ENCODE measurements at regions not wholly inside any gene's neighbourhood (a gene's known extent, or its start where the extent isn't known, plus 50 kb on each side); places are given as distances from the start of the nearest gene placed in this dataset.
"Not testable (repeated sequence)": the region's sequence is repeated elsewhere in the genome, so short reads cannot be mapped to it uniquely, and the experiment has no call there.

DNA sequence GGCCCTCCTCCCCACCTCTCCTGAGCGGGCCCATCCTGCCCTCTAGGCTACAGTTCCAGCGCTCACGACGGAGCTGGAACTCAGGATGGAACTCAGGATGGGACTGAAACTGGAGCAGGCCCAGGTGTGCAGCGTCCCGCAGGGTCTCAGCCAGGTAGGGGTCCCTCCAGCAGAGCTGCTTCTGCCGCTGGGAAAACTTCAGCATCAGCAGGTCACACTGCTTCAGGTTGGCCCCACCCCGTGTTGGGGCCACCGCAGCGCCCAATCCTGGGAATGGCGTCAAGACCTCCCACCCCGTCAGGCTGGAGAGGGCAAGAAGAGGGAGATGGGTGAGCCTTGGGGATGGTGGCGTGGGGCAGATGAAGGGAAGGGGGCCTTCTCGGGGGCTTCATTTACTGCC, 62.6 kb upstream of the TMEM97 start:
- ATAC-seq (no peak), DNase-seq (no peak)
- Histone ChIP-seq H3K27ac (no peak overlapping the region), H3K9me3 (no peaks in the 10 kb centered on the region), H3K4me1 (peaks cover 9% of the 10 kb centered on the region), H3K27me3 (ENCODE audit: low read depth) (peaks cover 23% of the 10 kb centered on the region), H3K36me3 (no peaks in the 10 kb centered on the region), H3K4me3 (no peak overlapping the region)
- intact Hi-C loops (cut with DNase I) = no loop called here
- TF ChIP-seq, protein P1, sequence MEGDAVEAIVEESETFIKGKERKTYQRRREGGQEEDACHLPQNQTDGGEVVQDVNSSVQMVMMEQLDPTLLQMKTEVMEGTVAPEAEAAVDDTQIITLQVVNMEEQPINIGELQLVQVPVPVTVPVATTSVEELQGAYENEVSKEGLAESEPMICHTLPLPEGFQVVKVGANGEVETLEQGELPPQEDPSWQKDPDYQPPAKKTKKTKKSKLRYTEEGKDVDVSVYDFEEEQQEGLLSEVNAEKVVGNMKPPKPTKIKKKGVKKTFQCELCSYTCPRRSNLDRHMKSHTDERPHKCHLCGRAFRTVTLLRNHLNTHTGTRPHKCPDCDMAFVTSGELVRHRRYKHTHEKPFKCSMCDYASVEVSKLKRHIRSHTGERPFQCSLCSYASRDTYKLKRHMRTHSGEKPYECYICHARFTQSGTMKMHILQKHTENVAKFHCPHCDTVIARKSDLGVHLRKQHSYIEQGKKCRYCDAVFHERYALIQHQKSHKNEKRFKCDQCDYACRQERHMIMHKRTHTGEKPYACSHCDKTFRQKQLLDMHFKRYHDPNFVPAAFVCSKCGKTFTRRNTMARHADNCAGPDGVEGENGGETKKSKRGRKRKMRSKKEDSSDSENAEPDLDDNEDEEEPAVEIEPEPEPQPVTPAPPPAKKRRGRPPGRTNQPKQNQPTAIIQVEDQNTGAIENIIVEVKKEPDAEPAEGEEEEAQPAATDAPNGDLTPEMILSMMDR (IDR thresholded peaks at IDR 0.05) = no peak

DNA sequence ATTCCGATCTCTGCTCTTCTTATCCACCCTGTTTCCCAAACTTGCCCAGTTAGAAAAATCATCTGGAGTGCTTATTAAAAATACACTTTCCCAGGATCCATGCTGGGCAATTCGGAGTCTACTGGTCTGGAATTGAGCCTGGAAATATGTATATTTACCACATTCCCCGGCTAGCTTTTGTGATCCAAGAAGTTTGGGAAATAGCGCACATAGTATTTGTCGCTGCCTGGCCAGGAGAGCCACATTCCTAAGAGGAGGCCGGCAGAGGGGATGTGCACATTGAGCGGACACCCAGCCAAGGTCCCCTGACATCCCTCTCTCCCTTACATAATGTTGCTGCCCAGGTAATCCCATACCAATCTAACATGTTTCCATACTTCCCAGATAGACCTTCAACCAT, 62.1 kb upstream of the TMEM97 start:
- H3K4me1 ChIP-seq = peaks cover 4% of the 10 kb centered on the region
- H3K36me3 ChIP-seq = no peaks in the 10 kb centered on the region
- no peak for DNase-seq
- H3K9me3 ChIP-seq = peaks cover 4% of the 10 kb centered on the region
- H3K4me3 ChIP-seq = no peak overlapping the region
- TF ChIP-seq, protein P1 (IDR thresholded peaks at IDR 0.05) = no peak
- ATAC-seq = no peak
- intact Hi-C loops (cut with DNase I) = no loop called here
- H3K27me3 ChIP-seq (ENCODE audit: low read depth) = peaks cover 22% of the 10 kb centered on the region
- no peak overlapping the region for H3K27ac ChIP-seq

DNA sequence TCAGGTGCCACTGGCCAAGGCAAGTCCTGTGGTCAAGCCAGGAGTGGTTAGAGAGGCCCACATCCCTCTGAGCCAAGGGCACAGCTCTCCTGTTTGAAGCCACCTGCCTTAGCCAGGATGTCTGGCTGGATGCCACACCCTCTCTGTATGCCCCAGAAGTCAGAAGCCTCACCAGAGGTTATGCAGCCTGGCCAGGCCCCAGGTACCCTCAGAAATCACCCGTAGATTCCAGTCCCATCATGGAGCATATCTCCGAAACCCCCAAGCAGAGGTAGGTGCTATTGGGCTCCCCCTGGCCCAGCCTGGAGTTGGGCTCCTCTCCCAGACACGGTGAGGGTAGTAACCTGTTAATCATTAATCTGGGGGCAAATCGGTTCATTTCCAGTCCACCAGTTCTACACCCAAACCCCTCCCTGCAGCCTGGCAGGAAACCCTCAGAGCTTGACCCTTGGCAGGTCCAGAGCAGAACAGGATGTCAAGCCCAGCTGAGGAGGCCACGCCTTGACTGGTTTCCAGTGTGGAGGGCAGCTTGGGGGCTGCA, 60.6 kb upstream of the TMEM97 start:
- TF ChIP-seq, protein P1 (IDR thresholded peaks at IDR 0.05) = no peak
- Histone ChIP-seq H3K27ac (no peak overlapping the region), H3K36me3 (no peaks in the 10 kb centered on the region), H3K9me3 (peaks cover 18% of the 10 kb centered on the region), H3K4me1 (no peaks in the 10 kb centered on the region), H3K27me3 (ENCODE audit: low read depth) (peaks cover 10% of the 10 kb centered on the region), H3K4me3 (no peak overlapping the region)
- ATAC-seq (peak in 1 of 2 donors; percentile 18), DNase-seq (no peak)
- intact Hi-C loops (cut with DNase I) = no loop called here

DNA sequence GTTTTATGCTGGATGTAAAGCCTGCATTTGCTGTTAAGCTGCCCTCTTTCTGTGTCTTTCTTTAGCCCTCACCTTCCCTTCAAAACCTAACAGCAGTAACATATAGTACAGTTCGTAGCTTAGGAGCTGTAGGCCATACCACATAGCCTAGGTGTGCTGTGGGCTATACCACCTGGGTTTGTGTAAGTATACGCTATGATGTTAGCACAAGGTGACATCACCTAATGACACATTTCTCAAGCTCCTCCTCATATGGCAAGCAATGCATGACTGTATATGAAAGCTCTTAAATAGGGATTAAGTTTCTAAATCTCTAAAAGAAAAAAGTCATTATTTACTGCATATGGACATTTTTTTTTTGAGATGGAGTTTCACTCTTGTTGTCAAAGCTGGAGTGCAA, 57.8 kb upstream of the TMEM97 start:
- Histone ChIP-seq H3K4me3 (no peak overlapping the region), H3K9me3 (peaks cover 18% of the 10 kb centered on the region), H3K4me1 (no peaks in the 10 kb centered on the region), H3K27me3 (ENCODE audit: low read depth) (no peaks in the 10 kb centered on the region), H3K27ac (no peak overlapping the region), H3K36me3 (no peaks in the 10 kb centered on the region)
- TF ChIP-seq, protein P1 (IDR thresholded peaks at IDR 0.05) = no peak
- intact Hi-C loops (cut with DNase I) = no loop called here
- no peak for DNase-seq
- no peak for ATAC-seq

DNA sequence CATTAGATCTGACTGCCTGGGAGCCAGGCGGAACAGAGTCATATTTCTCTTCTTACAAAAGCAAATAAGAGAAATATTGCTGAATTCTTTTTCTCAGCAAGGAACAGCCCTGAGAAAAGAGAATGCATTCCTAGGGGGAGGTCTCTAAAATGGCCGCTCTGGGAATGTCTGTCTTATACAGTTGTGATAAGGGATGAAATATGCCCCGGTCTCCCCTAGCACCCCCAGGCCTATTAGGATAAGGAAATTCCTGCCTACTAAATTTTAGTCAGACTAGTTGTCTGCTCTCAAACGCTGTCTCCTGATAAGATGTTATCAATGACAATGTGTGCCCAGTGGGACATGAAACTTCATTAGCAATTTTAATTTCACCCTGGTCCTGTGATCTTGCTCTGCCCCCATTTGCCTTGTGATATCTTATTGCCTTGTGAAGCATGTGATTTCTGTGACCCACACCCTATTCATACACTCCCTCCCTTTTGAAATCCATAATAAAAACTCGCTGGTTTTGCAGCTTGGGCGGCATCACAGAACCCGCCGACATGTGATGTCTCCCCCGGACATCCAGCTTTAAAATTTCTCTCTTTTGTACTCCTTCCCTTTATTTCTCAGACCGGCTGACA, 56.8 kb upstream of the TMEM97 start:
- DNase-seq; H3K27me3 ChIP-seq (ENCODE audit: low read depth); H3K27ac ChIP-seq; H3K4me1 ChIP-seq; intact Hi-C loops (cut with DNase I); H3K36me3 ChIP-seq; ATAC-seq; H3K4me3 ChIP-seq: not testable (repeated sequence)
- peaks cover 18% of the 10 kb centered on the region for H3K9me3 ChIP-seq

DNA sequence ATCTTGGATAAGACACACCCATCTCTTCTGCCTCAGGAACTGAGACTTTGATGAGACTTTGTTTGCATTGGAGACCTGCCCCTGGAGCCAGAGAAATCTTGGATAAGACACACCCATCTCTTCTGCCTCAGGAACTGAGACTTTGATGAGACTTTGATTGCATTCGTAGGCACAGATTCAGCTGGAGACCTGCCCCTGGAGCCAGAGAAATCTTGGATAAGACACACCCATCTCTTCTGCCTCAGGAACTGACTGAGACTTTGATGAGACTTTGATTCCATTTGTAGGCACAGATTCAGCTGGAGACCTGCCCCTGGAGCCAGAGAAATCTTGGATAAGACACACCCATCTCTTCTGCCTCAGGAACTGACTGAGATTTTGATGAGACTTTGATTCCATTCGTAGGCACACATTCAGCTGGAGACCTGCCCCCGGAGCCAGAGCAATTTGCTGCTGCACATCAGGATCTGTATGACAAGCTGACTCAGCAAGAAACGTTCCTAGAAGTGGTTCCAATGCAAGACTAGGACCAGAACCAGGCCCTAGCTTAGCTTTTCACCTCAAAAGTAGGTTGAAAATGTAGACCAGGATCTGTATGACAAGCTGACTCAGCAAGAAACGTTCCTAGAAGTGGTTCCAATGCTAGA, 54.0 kb upstream of the TMEM97 start:
- ATAC-seq; H3K27ac ChIP-seq; DNase-seq; H3K4me1 ChIP-seq; H3K27me3 ChIP-seq (ENCODE audit: low read depth); H3K36me3 ChIP-seq; H3K4me3 ChIP-seq; intact Hi-C loops (cut with DNase I): not testable (repeated sequence)
- H3K9me3 ChIP-seq = peaks cover 18% of the 10 kb centered on the region

DNA sequence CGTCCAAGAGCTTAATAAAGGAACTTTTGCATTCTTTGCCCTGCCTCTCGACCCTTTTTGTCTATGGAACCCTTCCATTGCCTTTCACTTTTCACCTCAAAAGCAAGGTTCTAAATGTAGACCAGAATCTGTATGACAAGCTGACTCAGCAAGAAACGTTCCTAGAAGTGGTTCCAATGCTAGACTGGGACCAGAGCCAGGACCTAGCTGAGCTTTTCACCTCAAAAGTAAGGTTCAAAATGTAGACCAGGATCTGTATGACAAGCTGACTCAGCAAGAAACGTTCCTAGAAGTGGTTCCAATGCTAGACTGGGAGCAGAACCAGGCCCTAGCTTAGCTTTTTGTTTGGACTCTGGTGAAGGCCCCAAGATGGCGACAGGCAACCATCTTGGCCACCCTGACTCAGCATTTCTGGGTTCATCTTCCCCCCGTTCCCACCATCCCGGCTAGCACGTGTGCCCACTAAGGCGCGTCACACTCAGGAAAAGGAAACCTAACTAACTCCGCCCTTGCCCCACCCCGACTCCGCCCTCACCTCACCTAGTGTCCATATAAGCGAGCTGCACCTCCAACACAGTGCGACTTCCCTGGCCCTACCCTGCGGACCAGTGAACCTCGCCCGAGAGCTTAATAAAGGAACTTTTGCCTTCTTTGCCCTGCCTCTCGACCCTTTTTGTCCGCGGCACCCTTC, 53.0 kb upstream of the TMEM97 start:
- H3K27ac ChIP-seq; DNase-seq; H3K4me3 ChIP-seq; H3K36me3 ChIP-seq; H3K4me1 ChIP-seq; intact Hi-C loops (cut with DNase I); ATAC-seq; H3K27me3 ChIP-seq (ENCODE audit: low read depth): not testable (repeated sequence)
- peaks cover 18% of the 10 kb centered on the region for H3K9me3 ChIP-seq

DNA sequence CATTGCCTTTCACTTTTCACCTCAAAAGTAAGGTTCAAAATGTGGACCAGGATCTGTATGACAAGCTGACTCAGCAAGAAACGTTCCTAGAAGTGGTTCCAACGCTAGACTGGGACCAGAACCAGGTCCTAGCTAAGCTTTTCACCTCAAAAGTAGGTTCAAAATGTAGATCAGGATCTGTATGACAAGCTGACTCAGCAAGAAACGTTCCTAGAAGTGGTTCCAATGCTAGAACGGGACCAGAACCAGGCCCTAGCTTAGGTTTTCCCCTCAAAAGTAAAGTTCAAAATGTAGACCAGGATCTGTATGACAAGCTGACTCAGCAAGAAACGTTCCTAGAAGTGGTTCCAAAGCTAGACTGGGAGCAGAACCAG, 52.5 kb upstream of the TMEM97 start:
- H3K27ac ChIP-seq; ATAC-seq; DNase-seq; intact Hi-C loops (cut with DNase I); H3K4me3 ChIP-seq; H3K4me1 ChIP-seq; H3K27me3 ChIP-seq (ENCODE audit: low read depth); H3K36me3 ChIP-seq: not testable (repeated sequence)
- peaks cover 18% of the 10 kb centered on the region for H3K9me3 ChIP-seq

DNA sequence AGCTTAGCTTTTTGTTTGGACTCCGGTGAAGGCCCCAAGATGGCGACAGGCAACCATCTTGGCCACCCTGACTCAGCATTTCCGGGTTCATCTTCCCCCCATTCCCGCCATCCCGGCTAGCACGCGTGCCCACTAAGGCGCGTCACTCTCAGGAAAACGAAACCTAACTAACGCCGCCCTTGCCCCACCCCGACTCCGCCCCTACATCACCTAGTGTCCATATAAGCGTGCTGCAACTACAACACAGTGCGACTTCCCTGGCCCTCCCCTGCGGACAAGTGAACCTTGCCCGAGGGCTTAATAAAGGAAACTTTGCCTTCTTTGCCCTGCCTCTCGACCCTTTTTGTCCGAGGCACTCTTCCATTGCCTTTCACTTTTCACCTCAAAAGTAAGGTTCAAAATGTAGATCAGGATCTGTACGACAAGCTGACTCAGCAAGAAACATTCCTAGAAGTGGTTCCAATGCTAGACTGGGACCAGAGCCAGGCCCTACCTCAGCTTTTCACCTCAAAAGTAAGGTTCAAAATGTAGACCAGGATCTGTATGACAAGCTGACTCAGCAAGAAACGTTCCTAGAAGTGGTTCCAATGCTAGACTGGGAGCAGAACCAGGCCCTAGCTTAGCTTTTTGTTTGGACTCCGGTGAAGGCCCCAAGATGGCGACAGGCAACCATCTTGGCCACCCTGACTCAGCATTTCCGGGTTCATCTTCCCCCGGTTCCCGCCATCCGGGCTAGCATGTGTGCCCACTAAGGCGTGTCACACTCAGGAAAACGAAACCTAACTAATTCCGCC, 51.9 kb upstream of the TMEM97 start:
- H3K4me3 ChIP-seq; H3K36me3 ChIP-seq; H3K4me1 ChIP-seq; DNase-seq; H3K27me3 ChIP-seq (ENCODE audit: low read depth); intact Hi-C loops (cut with DNase I); ATAC-seq; H3K27ac ChIP-seq: not testable (repeated sequence)
- H3K9me3 ChIP-seq = peaks cover 12% of the 10 kb centered on the region
